ENCODE measurements at regions not wholly inside any gene's neighbourhood (a gene's known extent, or its start where the extent isn't known, plus 50 kb on each side); places are given as distances from the start of the nearest gene placed in this dataset.

- 95% methylated on average over 8 of the region's 8 CpGs for WGBS (ENCODE audit: insufficient coverage)
- peaks cover 0 to 1% (median 0%) of the 10 kb centered on the region in 3 donors for H3K27me3 Mint-ChIP-seq (ENCODE audit: low read depth in 3 of 3)
- no peak overlapping the region for H3K4me3 ChIP-seq (replicated peaks in 1 of 3; ENCODE audit: low read depth in 2 of 3, low read length in 3 of 3)
- no peak overlapping the region for H3K27ac Mint-ChIP-seq
- no peak overlapping the region for H2AFZ ChIP-seq (ENCODE audit: insufficient read depth, low read depth, low read length, poor library complexity, severe bottlenecking)
- DNase-seq = no peak
- H3K9me3 Mint-ChIP-seq = peaks cover 0 to 7% (median 0%) of the 10 kb centered on the region in 7 donors
- H3K36me3 Mint-ChIP-seq = no peaks in the 10 kb centered on the region
- H3K4me1 Mint-ChIP-seq = no peaks in the 10 kb centered on the region
- H3K4me1 ChIP-seq (ENCODE audit: control insufficient read depth in 1 of 2, insufficient read depth in 2 of 2, low read length in 2 of 2) = no peaks in the 10 kb centered on the region
- H3K27ac ChIP-seq (ENCODE audit: low read depth in 1 of 2, low read length in 2 of 2) = no peak overlapping the region
- no peaks in the 10 kb centered on the region for H4K20me1 ChIP-seq (ENCODE audit: insufficient read depth, low read length)
- H3K4me3 Mint-ChIP-seq = no peak overlapping the region
- TF ChIP-seq CTCF (IDR thresholded peaks at IDR 0.05) = no peak
- H3K9ac ChIP-seq (ENCODE audit: insufficient read depth, low read length, poor library complexity, severe bottlenecking) = no peak overlapping the region
- intact Hi-C loops (cut with micrococcal nuclease) = no loop called here
- H3K4me2 ChIP-seq (replicated peaks; ENCODE audit: extremely low read depth, low read length, poor library complexity, severe bottlenecking) = no peak overlapping the region
- H3K79me2 ChIP-seq (ENCODE audit: insufficient read depth, low read length) = no peaks in the 10 kb centered on the region
- H3K27me3 ChIP-seq (ENCODE audit: control insufficient read depth in 2 of 2, insufficient read depth in 2 of 2, low read length in 2 of 2) = no peaks in the 10 kb centered on the region
- H3K36me3 ChIP-seq (replicated peaks in 1 of 2; ENCODE audit: control insufficient read depth in 1 of 2, insufficient read depth in 2 of 2, low read length in 2 of 2) = no peaks in the 10 kb centered on the region
- no peaks in the 10 kb centered on the region for H3K9me3 ChIP-seq (replicated peaks in 1 of 2; ENCODE audit: control insufficient read depth in 1 of 2, insufficient read depth in 1 of 2, low read length in 2 of 2)
Observed at GRCh38 chr2:216920143-216920876, 60.4 kb upstream of the TNP1 start.

GRCh38 chr2:216918088-216918680 is 58.3 kb upstream of the TNP1 start:
- TF ChIP-seq CTCF (IDR thresholded peaks at IDR 0.05) = no peak
- no peak overlapping the region for H3K27ac ChIP-seq (ENCODE audit: low read depth in 1 of 2, low read length in 2 of 2)
- no peak overlapping the region for H2AFZ ChIP-seq (ENCODE audit: insufficient read depth, low read depth, low read length, poor library complexity, severe bottlenecking)
- H3K9ac ChIP-seq (ENCODE audit: insufficient read depth, low read length, poor library complexity, severe bottlenecking) = no peak overlapping the region
- Mint-ChIP-seq H3K4me3 (no peak overlapping the region), H3K27ac (peak overlapping the region in 1 of 7 donors; percentile 59), H3K9me3 (peaks cover 0 to 7% (median 0%) of the 10 kb centered on the region in 7 donors), H3K36me3 (no peaks in the 10 kb centered on the region), H3K4me1 (no peaks in the 10 kb centered on the region), H3K27me3 (ENCODE audit: low read depth in 3 of 3) (peaks cover 1 to 3% (median 2%) of the 10 kb centered on the region in 3 donors)
- no peaks in the 10 kb centered on the region for H3K27me3 ChIP-seq (ENCODE audit: control insufficient read depth in 2 of 2, insufficient read depth in 2 of 2, low read length in 2 of 2)
- H3K9me3 ChIP-seq (replicated peaks in 1 of 2; ENCODE audit: control insufficient read depth in 1 of 2, insufficient read depth in 1 of 2, low read length in 2 of 2) = no peaks in the 10 kb centered on the region
- H3K79me2 ChIP-seq (ENCODE audit: insufficient read depth, low read length) = no peaks in the 10 kb centered on the region
- no peaks in the 10 kb centered on the region for H3K4me1 ChIP-seq (ENCODE audit: control insufficient read depth in 1 of 2, insufficient read depth in 2 of 2, low read length in 2 of 2)
- no peaks in the 10 kb centered on the region for H4K20me1 ChIP-seq (ENCODE audit: insufficient read depth, low read length)
- H3K4me2 ChIP-seq (replicated peaks; ENCODE audit: extremely low read depth, low read length, poor library complexity, severe bottlenecking) = no peak overlapping the region
- H3K36me3 ChIP-seq (replicated peaks in 1 of 2; ENCODE audit: control insufficient read depth in 1 of 2, insufficient read depth in 2 of 2, low read length in 2 of 2) = no peaks in the 10 kb centered on the region
- 100% methylated on average over 5 of the region's 6 CpGs for WGBS (ENCODE audit: insufficient coverage)
- DNase-seq = no peak
- intact Hi-C loops (cut with micrococcal nuclease) = no loop called here
- no peak overlapping the region for H3K4me3 ChIP-seq (replicated peaks in 1 of 3; ENCODE audit: low read depth in 2 of 3, low read length in 3 of 3)

Data from CD14-positive monocyte (primary cell).